Neural cell (in vitro differentiated cells): ENCODE measurements at regions not wholly inside any gene's neighbourhood (a gene's known extent, or its start where the extent isn't known, plus 50 kb on each side); places are given as distances from the start of the nearest gene placed in this dataset.

Source experiments
- POLR2AphosphoS5 ChIP-seq: IDR thresholded peaks from 2 replicates; pipeline ENCODE4 v1.6.1; 2012
- SMC3 ChIP-seq: fragments of 450-650 bp; conservative IDR thresholded peaks from 2 replicates; pipeline ENCODE4 v1.6.1; 2014; ENCODE audit warnings: antibody characterized with exemption, mild to moderate bottlenecking, moderate library complexity; ENCODE audit not compliant: poor library complexity

GRCh38 chr13:34593658-34594057 is 348.4 kb upstream of the NBEA start:
- no peak for TF ChIP-seq SMC3
- TF ChIP-seq POLR2AphosphoS5 = no peak
